NCI-H187 (cell line): ENCODE measurements at regions not wholly inside any gene's neighbourhood (a gene's known extent, or its start where the extent isn't known, plus 50 kb on each side); places are given as distances from the start of the nearest gene placed in this dataset.

Source experiments
- DNase-seq, 2 experiments: peaks; one replicate each; lab custom pipeline; 2025; lab: John Stamatoyannopoulos, UW

GRCh38 chr20:39397646-39398045 is 435.5 kb downstream of the DHX35 start:
- no peak for DNase-seq

GRCh38 chr20:39395478-39396291 is 433.5 kb downstream of the DHX35 start:
- DNase-seq: no peak

GRCh38 chr20:39394461-39394860 is 432.3 kb downstream of the DHX35 start:
- no peak for DNase-seq

- DNase-seq: no peak
Observed at GRCh38 chr20:39390186-39390585, 428.0 kb downstream of the DHX35 start.

- no peak for DNase-seq
Observed at GRCh38 chr20:39381595-39381994, 419.5 kb downstream of the DHX35 start.

- no peak for DNase-seq
Observed at GRCh38 chr20:39378776-39379175, 416.6 kb downstream of the DHX35 start.

- no peak for DNase-seq
Observed at GRCh38 chr20:39376788-39377187, 414.6 kb downstream of the DHX35 start.

GRCh38 chr20:39364320-39364719 is 402.2 kb downstream of the DHX35 start:
- DNase-seq: no peak

- no peak for DNase-seq
Observed at GRCh38 chr20:39359981-39360620, 398.0 kb downstream of the DHX35 start.

- no peak for DNase-seq
Observed at GRCh38 chr20:39358052-39358451, 395.9 kb downstream of the DHX35 start.

GRCh38 chr20:39356908-39357307 is 394.8 kb downstream of the DHX35 start:
- no peak for DNase-seq

GRCh38 chr20:39349240-39349639 is 387.1 kb downstream of the DHX35 start:
- no peak for DNase-seq

GRCh38 chr20:39347626-39348025 is 385.5 kb downstream of the DHX35 start:
- no peak for DNase-seq

GRCh38 chr20:39342463-39342862 is 380.3 kb downstream of the DHX35 start:
- DNase-seq: no peak

- no peak for DNase-seq
Observed at GRCh38 chr20:39338469-39339376, 376.6 kb downstream of the DHX35 start.

- DNase-seq: no peak
Observed at GRCh38 chr20:39333211-39333610, 371.1 kb downstream of the DHX35 start.

GRCh38 chr20:39328347-39328746 is 366.2 kb downstream of the DHX35 start:
- no peak for DNase-seq

- no peak for DNase-seq
Observed at GRCh38 chr20:39326050-39326449, 363.9 kb downstream of the DHX35 start.

GRCh38 chr20:39318911-39319310 is 356.8 kb downstream of the DHX35 start:
- DNase-seq: no peak

- DNase-seq: no peak
Observed at GRCh38 chr20:39312676-39313075, 350.5 kb downstream of the DHX35 start.

- no peak for DNase-seq
Observed at GRCh38 chr20:39311851-39312506, 349.8 kb downstream of the DHX35 start.
